Spleen (tissue), 11 donors: ENCODE measurements at regions not wholly inside any gene's neighbourhood (a gene's known extent, or its start where the extent isn't known, plus 50 kb on each side); places are given as distances from the start of the nearest gene placed in this dataset.
A peak's percentile ranks its signal among the peaks of the same experiment; 100 is the strongest.

Source experiments
- DNase-seq: peaks from one replicate; pipeline ENCODE4 v3.0.0-alpha.2; 2020
- H3K27ac ChIP-seq, 8 donors: fragments of 200-600 bp; sonication (generic) in 7 of 8; 1 replicate in 4 of 8; 2 replicates in 4 of 8; pipeline versions ENCODE4 v1.5.0 to v1.8.0; 2016 to 2021; ENCODE audit warnings: inconsistent platforms in 4 of 8, mild to moderate bottlenecking in 4 of 8, moderate library complexity in 1 of 8
- H3K27me3 ChIP-seq, 7 donors: fragments of 200-600 bp; sonication (generic) in 6 of 7; replicated peaks in 1 of 7; 1 replicate in 4 of 7; 2 replicates in 3 of 7; pipeline versions ENCODE4 v1.5.0 to v1.8.0; 2016 to 2021; ENCODE audit warnings: inconsistent platforms in 3 of 7, mild to moderate bottlenecking in 1 of 7
- H3K36me3 ChIP-seq, 6 donors: fragments of 200-600 bp; sonication (generic) in 5 of 6; 1 replicate in 4 of 6; 2 replicates in 2 of 6; pipeline versions ENCODE4 v1.5.0 to v1.8.0; 2016 to 2021; ENCODE audit warnings: inconsistent platforms in 2 of 6
- H3K4me1 ChIP-seq, 6 donors: fragments of 200-600 bp; sonication (generic) in 5 of 6; 1 replicate in 3 of 6; 2 replicates in 3 of 6; pipeline versions ENCODE4 v1.5.0 to v1.8.0; 2016 to 2021; ENCODE audit warnings: inconsistent platforms in 3 of 6
- H3K4me3 ChIP-seq, 8 donors: fragments of 200-600 bp; sonication (generic) in 7 of 8; 1 replicate in 4 of 8; 2 replicates in 4 of 8; pipeline versions ENCODE4 v1.5.0 to v1.8.0; 2016 to 2021; ENCODE audit warnings: inconsistent platforms in 4 of 8, mild to moderate bottlenecking in 4 of 8, moderate library complexity in 2 of 8
- H3K9me3 ChIP-seq, 8 donors: fragments of 200-600 bp; sonication (generic) in 7 of 8; 1 replicate in 4 of 8; 2 replicates in 4 of 8; pipeline versions ENCODE4 v1.5.0 to v1.8.0; 2016 to 2021; ENCODE audit warnings: inconsistent platforms in 4 of 8
- CTCF ChIP-seq, 11 experiments: fragments of 200-600 bp in 7 of 11; fragments of 450-650 bp in 4 of 11; sonication (generic) in 4 of 11; IDR thresholded peaks in 8 of 11; conservative IDR thresholded peaks in 3 of 11; 1 replicate in 7 of 11; 2 replicates in 4 of 11; pipeline versions ENCODE4 v1.4.0 to v1.8.0; 2016 to 2021; ENCODE audit warnings: antibody characterized with exemption in 11 of 11, inconsistent platforms in 4 of 11, mild to moderate bottlenecking in 1 of 11
- POLR2A ChIP-seq, 3 donors: fragments of 450-650 bp; IDR thresholded peaks; one replicate each; pipeline ENCODE4 v1.5.1; 2017; ENCODE audit warnings: antibody characterized with exemption in 3 of 3, mild to moderate bottlenecking in 1 of 3
- POLR2AphosphoS5 ChIP-seq, 3 donors: sonication (generic); formaldehyde crosslinking; IDR thresholded peaks; one replicate each; pipeline ENCODE4 v1.5.1; 2017; ENCODE audit warnings: antibody characterized with exemption in 3 of 3
- WGBS, 5 donors: extraction: QIAGEN DNeasy Blood & Tissue Kit in 3 of 5; methylation state at CpG; one replicate each; pipeline versions ENCODE4 v1.1.5 to v1.1.7; 2013 to 2018; 5-methylcytosine and 5-hydroxymethylcytosine counted together
- intact Hi-C: fragments of 100-400 bp; cut with DNase I; formaldehyde crosslinking; loops from one replicate; pipeline ENCODE4 v1.15.0; 2023; ENCODE audit warnings: low total_unique reads
- donor health status: healthy with polysubstance abuse.
- donor health status: DM: no; HTN: no; CAD: no; lungs with moderate emphysema.
- donor health status: DM: no; HTN: no; CAD: no.
- donor health status: Bipolar disorder and iron deficiency.
- donor health status: healthy.
- donor health status: DM: no; HTN: no; CAD: no.
- donor health status: DM: yes; HTN: yes; CAD: no.

- no peak for DNase-seq
- no peaks in the 10 kb centered on the region for H3K27me3 ChIP-seq
- H3K4me1 ChIP-seq, result peaks cover 0 to 39% (median 10%) of the 10 kb centered on the region in 6 donors
- no peaks in the 10 kb centered on the region for H3K9me3 ChIP-seq
- no peak overlapping the region for H3K27ac ChIP-seq
- no peak overlapping the region for H3K4me3 ChIP-seq
- TF ChIP-seq POLR2A (IDR thresholded peaks at IDR 0.05), result no peak
- TF ChIP-seq POLR2AphosphoS5 (IDR thresholded peaks at IDR 0.05), result no peak
- TF ChIP-seq CTCF (IDR thresholded peaks at IDR 0.05 in 8 of 11, conservative IDR thresholded peaks at IDR 0.05 in 3 of 11), result no peak
- H3K36me3 ChIP-seq, result no peaks in the 10 kb centered on the region
- intact Hi-C loops, result no loop called here
- 59 to 98% (median 92%) methylated on average over 3 of the region's 3 CpGs for WGBS, 5 donors
Observed at GRCh38 chr6:149252622-149253021, 64.9 kb upstream of the TAB2 start.

DNA sequence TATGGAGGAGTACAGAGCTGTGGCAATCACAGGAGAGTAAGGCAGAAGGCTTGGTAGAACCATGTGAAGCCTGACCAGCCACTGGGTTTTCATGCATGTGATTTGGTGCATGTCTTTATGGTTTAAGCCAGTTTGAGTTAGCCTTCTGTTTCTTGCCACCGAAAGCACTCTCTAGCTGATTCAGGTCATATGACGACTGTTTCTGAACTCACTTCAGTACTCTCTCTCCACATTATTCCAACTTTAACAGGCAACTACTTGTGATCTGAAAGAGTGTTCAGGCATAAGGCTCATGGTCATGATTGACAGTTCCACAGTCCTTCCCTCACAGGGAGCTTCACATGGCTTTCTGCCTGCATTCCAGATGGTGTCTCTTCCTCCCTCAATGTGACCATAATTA lies 63.3 kb upstream of the TAB2 start:
- WGBS, 5 donors, result 74 to 95% (median 92%) methylated on average over 2 of the region's 2 CpGs
- DNase-seq, result no peak
- Histone ChIP-seq H3K4me1 (peaks cover 0 to 27% (median 4%) of the 10 kb centered on the region in 6 donors), H3K9me3 (no peaks in the 10 kb centered on the region), H3K27ac (no peak overlapping the region), H3K27me3 (no peaks in the 10 kb centered on the region), H3K36me3 (no peaks in the 10 kb centered on the region), H3K4me3 (no peak overlapping the region)
- intact Hi-C loops, result no loop called here
- TF ChIP-seq CTCF (IDR thresholded peaks at IDR 0.05 in 8 of 11, conservative IDR thresholded peaks at IDR 0.05 in 3 of 11), result no peak
- TF ChIP-seq POLR2A (IDR thresholded peaks at IDR 0.05), result no peak
- no peak for TF ChIP-seq POLR2AphosphoS5 (IDR thresholded peaks at IDR 0.05)

DNA sequence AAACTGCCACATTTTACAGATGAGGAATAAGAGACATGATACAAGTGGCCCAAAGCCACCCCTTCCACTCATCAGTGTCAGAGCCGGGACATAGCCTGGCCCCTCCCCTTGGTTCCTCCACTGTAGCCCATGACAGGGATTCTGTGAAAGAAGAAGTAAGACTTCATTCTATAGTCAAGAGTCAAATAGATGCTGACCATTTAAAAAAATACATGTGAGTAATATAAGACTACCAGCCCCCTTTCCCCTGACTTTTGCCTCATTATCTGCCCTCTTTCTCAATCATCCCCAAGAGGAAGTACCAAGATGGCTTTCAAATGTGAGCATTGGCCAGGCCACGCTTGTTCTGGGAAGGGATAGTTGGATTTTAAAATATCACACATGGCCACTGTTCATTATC lies 57.8 kb upstream of the TAB2 start:
- 47 to 76% (median 73%) methylated on average over 2 of the region's 2 CpGs for WGBS, 5 donors
- no peak overlapping the region for H3K4me3 ChIP-seq
- no peak for TF ChIP-seq POLR2A (IDR thresholded peaks at IDR 0.05)
- TF ChIP-seq CTCF (IDR thresholded peaks at IDR 0.05 in 8 of 11, conservative IDR thresholded peaks at IDR 0.05 in 3 of 11), result no peak
- no peak for TF ChIP-seq POLR2AphosphoS5 (IDR thresholded peaks at IDR 0.05)
- no peaks in the 10 kb centered on the region for H3K36me3 ChIP-seq
- no peak for DNase-seq
- peak overlapping the region in 3 of 8 donors; percentile 56 to 71 (median 69) for H3K27ac ChIP-seq
- peaks cover 0 to 16% (median 4%) of the 10 kb centered on the region in 6 donors for H3K4me1 ChIP-seq
- H3K27me3 ChIP-seq, result no peaks in the 10 kb centered on the region
- intact Hi-C loops, result no loop called here
- H3K9me3 ChIP-seq, result no peaks in the 10 kb centered on the region

GRCh38 chr6:149260214-149260874 lies 57.2 kb upstream of the TAB2 start:
- no peak for TF ChIP-seq POLR2A (IDR thresholded peaks at IDR 0.05)
- no peak for TF ChIP-seq CTCF (IDR thresholded peaks at IDR 0.05 in 8 of 11, conservative IDR thresholded peaks at IDR 0.05 in 3 of 11)
- no peak for TF ChIP-seq POLR2AphosphoS5 (IDR thresholded peaks at IDR 0.05)
- no peak overlapping the region for H3K4me3 ChIP-seq
- intact Hi-C loops, result no loop called here
- no peak for DNase-seq
- H3K4me1 ChIP-seq, result peaks cover 0 to 22% (median 4%) of the 10 kb centered on the region in 6 donors
- peak overlapping the region in 3 of 8 donors; percentile 56 to 71 (median 69) for H3K27ac ChIP-seq
- H3K27me3 ChIP-seq, result no peaks in the 10 kb centered on the region
- H3K36me3 ChIP-seq, result no peaks in the 10 kb centered on the region
- WGBS, 5 donors, result 93 to 98% (median 94%) methylated on average over 20 of the region's 20 CpGs
- no peaks in the 10 kb centered on the region for H3K9me3 ChIP-seq
